GM21390 (cell line): ENCODE measurements at regions not wholly inside any gene's neighbourhood (a gene's known extent, or its start where the extent isn't known, plus 50 kb on each side); places are given as distances from the start of the nearest gene placed in this dataset.

Experiments
- ATAC-seq: cut with Tn5 transposase; IDR thresholded peaks from one replicate; pipeline ENCODE4 v1.9.1; 2021; ENCODE audit not compliant: unreplicated experiment

DNA sequence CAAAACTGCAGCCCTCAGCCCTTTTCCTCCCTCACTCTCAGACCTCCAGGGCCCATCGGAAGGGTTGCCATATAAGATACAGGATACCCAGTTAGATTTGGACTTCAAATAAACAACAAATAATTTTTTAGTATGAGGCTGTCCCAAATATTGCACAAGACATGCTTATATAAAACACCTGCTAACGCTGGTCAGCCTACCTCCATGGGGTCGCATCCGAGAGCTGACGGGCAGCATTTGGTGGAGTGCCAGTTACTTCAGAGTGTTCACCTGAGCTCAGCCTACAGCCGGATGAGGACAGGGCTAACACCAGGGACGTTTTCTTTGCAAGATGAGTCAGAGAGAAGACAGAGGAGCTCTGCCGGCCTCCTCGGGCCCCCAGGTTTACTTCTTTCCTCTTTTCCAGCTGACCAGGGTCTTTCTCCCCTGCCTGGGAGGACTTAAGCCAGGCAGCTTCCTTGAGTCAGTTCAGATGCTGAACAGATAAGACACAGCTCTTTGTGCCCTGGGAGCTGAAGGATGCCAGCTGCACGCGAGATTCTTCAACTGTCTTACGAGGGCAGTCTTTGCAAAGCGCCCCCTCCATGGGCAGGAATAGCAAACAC is 141.2 kb upstream of the KCNG1 start:
- ATAC-seq = no peak

DNA sequence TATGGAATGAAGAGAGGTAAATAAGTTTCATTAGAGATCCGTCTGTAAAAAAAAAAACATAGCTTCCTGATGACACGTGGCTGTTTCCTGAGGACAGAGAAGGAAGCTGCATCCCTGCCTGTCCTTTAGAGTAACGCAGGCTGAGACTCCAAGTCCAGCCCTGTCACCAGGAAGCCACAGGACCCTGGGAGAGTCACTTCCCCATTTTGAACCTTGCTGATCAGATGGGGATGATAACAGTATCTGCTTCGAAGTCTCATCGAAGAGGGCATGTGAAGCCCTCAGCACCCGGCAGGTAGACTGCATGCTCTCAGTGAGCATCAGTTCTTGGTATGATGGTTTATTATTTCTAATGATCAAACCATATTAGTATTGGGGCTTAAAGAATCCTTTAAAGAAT is 139.1 kb upstream of the KCNG1 start:
- no peak for ATAC-seq

DNA sequence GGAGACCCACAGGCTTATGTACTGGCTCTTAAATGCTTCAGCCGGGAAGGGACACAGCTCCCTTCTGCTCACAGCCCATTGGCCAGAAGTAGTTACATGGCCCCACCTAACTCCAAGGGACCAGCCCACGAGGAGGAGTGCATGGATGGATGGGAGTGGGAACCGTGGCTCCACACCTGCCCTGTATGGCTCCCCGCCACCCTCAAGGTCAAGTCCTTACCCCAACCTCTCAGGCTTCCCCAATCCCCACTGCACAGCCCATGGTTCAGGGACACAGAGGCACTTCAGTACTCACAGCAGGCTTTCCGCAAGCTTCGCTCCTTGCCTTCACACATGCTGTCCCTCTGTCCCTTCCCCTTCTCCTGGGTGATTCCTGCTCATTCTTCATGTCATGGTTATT is 137.9 kb upstream of the KCNG1 start:
- ATAC-seq = no peak

DNA sequence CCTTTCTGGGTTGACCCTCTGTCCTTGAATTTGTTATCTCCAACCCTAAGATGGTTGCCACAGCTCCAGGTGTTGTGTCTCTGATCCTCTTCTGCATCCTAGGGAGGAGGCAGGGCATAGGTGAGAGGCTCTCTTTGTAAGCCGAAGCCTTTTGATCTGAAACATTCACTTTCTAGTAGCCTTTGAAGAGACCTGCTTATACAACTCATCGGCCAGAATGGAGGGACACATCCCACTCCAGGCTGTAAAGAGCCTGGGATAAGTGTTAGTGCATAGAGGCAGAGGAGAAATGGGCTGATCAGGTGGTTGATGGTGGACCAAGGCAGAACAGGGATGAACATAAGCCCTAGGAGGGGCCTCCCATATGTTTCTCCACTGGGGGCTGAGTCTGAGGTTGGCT is 137.1 kb upstream of the KCNG1 start:
- no peak for ATAC-seq

DNA sequence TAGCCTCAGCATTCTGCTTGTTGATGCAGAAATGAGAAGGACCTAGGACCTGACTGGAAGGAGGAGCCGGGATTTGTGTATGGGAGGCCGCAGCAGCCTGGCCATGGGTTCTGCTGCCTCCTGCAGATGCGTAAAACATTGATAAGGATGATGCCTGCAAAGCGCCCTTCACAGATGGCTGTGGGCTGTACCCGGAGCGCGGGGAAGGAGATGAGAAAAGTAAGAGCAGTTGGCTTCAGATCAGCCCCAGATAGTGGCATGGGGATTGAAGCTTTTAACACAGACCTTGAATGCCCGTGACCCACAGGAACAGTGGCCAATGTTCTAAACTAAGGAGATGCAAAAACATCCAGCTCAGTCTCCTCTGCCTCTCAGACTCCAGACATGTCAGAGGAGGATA is 136.4 kb upstream of the KCNG1 start:
- no peak for ATAC-seq

DNA sequence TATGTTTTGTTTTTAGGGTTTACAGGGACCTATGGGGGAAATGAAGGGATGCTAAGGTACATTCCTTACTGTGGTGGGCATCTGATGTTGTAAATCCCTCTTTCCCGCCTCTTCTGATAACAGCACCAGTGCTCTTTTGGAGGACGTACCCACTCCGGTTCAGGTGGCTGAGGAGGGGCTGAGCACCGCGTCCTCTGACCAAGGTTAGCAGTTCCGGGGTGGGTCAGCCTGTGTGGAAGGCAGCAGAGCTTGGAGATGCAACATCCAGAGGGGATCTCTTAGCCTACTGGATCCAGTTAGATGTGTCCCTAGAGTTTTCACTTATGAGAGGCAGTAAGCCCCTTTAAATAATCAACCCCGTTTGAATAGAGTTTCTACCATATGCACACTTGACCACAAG is 135.3 kb upstream of the KCNG1 start:
- ATAC-seq = no peak

DNA sequence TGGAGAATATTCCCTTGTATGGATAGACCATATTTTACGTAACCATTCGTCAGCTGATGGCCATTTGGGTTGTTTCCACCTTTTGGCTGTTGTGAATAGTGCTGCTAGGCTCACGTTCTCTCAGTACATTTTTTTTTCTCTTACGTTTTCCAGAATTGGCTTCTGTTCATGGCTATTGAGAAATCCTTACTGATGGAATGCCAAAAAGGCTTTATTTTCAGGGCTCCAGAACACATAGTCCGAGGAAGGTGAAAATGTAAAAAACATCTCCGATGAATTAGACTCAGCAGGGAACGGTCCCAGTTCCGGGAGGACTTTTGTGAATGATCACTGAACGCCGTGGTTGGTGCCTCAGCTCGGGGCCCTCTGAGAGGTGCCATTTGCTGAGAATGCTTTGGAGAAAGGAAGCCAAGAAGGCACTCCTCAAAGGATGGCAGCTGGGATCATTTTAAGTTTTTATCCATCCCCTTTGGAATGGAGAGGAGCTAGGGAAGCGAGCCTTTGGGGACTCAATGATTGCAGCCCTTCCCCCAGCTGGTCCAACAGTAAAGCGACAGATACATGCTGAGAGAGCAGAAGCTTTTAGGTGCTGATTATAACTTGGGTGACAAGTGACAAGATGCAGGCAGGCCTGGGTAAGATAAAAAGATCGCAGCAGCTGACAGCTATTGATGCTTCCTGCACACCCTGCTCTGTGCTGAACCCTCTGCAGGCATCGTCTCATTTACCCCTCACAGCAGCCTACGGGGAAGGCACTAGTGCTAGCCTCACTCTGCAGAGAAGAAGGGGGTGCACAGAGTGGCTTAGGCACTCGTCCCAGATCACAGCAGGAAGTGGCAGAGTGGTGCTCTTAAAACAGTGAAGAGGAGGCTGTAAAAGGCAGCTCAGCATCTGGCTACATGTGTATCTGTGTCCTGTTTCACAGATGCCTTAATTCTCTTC is 133.4 kb upstream of the KCNG1 start:
- ATAC-seq = no peak

DNA sequence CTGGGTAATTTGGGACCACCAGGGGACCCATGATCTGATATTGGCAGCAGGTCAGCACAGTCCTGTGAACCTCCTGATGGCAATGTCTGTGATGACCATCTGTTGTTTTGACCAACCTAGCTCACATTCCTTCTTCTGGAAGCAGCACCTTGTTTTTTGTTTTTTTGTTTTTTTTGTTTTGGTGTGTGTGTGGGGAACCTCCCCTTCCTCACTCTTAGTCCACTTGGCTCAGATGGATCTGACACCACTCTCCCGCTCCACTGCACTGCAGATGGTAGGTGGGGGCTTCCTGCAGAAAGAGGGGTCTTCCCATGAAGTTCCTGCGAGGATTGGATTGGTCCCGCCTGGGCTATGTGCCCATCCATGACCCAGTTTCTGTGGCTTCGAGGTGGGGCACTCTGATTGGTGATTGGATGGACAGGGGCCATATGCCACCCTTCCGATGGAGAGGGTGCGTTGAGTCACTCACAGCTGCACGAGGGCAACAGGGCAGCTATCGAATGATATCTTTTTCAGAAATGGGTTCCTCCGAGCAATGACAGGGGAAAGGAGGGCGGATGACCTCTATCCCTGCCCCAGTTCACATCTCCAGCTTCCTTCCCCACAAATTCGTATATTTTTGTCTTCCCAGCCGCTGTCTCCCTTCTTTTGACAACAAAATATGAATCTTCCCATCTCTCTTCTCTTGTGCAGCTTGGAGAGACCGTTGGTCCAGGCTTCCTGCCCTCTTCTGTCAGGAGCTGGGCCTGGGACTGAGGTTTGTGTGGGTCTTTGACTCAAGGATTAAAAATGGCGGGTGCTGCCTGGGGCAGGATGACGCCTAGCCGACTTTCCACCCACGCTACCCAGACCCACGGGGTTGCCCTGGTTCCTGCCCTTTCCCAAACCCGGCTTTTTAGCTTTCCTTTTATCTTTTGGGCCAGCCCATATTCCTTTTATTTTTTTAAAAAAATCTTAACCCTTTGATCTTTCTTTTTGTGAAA is 132.1 kb upstream of the KCNG1 start:
- ATAC-seq = no peak

DNA sequence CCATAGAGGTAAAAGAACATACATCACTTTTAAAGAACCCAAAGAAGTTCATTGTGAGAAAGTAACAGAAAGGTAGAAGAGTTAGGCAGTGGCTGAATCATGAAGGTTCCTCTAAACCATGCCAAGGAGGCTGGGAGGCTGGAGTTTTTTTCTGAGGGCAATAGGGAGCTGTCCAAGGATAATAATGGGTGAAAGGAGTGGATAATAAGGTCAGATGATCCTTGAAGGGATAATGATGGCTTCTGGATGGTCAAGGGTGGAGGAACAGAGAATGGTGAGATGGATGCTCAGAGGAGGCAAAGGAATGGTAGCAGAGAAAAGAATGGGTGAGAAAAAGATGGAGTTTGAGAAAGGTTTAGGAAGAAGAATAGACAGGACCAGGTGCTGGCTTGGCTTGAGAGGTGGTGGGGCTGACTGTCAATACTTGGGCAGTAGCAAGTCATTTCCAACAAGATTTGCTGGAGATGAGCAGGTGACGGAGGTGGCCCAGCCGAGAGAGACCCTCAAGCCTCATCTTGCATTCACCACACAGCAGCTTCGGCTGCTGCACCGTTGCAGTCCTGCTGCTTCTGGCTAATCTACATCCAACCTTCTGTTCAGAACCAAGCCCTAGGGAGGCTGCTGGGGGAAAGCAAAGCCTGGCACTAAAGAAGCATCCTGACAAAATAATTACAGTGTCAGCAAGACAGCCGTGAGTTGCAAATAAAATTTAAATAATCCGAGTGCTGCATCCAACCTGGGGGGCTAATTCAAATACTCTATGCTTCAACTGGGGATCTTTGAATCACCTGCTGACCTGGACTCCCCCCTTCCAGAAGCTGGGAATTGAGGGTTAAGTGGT is 131.2 kb upstream of the KCNG1 start:
- no peak for ATAC-seq

DNA sequence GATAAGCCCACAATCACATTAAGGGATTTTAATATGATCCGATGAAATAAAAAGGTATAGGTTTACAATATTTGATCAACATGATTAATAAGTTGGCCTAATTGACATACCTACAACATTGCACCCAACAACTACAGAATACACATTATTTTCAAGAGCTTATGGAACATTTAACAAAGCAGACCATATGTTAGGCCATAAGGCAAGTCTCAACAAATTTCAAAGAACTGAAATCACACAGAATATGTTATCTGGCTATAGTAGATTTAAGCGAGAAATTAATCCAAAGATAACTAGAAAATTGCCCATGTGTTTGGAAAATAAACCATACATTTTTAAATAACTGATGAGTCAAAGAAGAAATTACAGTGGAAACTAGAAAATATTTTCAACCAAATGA is 126.0 kb upstream of the KCNG1 start:
- no peak for ATAC-seq

DNA sequence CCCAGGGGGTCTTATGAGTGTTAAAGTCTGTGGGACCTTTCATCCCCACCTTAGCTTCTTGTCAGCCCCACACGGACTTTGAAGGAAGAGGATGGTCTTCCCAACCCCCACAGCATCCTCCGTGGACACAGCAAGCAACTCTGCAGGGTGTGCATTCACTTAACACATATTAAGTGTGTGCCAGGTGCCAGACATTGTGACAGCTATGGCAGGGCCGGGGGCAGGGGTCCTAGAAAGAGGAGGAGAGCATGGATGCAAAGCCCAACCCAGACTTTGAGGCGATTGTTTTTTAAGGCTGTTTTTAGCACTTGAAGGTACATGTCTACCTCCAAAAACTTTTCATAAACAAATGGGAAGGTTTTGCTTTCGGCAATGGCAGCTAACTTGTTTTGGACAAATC is 121.6 kb upstream of the KCNG1 start:
- no peak for ATAC-seq

DNA sequence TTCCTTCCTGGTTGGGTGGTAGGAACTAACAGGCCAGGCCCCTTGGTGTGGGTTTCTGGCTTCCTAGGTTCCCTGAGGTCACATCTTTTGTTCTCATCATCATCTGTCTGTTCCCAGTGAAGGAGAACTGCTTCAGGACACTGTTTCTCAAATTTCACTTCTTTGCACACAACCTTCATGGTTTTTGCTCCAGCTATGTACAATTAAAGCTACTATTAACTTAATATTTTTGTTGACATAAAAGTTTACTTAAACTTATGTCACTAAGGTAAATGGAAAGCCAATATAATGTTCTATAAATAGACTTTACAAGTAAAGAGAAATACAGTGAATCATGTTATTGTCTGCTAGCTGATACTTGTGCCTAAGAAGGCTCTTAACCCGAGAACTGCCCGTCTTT is 120.7 kb upstream of the KCNG1 start:
- no peak for ATAC-seq

DNA sequence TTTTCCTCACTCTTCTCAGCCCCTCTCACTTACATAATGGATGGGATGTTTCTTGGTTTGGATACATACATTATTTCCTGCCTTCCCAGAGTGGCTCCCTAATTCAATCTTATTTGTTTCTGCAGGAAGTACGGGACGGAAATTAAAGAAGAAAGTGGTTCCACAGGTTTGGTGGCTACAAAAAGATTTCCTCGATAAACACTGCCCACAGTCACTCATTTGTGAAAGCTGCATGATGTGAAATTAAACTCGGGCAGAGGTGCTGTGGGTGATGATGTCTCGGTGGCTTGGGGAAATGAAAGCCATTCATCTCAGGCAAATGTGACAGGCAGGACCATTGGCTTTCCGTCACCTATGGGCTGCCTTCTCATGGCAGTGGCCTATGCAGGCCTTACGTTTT is 119.5 kb upstream of the KCNG1 start:
- no peak for ATAC-seq

DNA sequence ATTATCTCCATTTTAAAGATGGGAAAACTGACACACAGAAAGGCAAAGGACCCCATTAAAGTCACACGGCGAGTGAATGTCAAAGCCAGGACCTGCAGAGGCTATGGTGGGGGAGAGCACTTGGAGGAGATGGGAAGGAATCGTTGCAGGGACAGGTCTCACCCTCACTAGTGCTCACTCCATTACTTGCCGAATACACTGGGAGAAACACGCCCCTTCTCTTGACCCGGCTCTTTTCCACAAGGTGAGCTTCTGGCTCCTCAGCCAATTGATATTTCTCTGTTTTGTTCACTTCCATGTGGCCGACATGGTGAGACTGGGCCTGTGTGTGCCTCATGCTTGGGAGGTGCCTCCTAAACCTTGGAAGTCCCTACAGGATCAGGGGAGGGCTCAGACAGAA is 117.8 kb upstream of the KCNG1 start:
- ATAC-seq = no peak

DNA sequence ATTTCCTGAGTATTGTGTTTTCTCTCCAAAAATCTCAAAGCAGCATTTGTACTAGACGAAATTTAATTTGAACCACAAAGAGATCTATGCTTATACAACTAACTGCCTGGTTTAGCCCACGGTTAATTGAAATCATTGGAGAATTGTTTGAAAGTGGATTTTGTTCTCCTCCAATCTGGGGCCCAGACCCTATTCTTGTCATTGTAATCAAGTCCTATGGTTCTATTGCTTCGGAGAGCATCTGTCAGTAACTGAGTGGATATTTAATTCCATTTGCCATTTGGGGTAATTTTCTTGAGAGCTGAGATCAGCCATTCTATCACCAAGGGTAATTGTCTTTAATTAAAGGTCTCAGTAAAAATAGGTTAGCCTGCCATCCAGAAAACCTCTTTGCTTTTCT is 117.0 kb upstream of the KCNG1 start:
- no peak for ATAC-seq

DNA sequence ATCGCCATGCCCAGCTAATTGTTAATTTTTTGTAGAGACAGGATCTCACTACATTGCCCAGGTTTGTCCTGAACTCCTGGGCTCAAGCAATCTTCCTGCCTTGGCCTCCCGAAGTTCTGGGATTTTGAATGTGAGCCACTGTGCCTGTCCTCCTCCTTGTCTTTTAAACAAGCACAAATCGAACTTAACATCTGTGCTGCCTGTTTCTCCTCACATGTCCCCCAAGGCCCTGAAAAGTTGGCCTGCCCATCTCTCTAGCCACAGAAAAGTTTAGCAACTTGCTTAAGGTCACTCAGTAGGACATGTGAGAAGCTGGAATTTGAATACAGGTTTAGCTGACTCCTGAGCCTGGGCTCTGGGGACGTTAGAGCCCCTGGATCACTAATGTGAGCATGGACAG is 115.7 kb upstream of the KCNG1 start:
- ATAC-seq = no peak

DNA sequence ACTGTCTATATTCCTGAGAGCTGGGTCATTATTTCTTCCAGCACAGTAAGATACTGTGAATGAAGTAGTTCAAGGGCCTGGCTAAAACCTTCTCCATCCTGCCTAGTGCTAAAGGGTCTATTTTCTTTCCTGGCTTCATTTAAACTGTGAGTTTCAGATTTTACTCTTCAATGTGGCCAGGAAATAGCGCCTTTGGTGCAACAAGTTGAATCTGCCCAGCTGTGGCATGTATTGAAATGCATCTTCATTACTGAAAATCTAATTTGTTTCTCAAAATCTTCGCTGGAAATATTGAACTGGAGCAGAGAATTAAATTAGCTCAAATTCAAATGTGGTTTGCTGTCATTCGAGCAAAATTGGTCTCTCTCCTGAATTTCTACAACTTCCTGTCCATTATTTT is 114.6 kb upstream of the KCNG1 start:
- ATAC-seq = no peak

DNA sequence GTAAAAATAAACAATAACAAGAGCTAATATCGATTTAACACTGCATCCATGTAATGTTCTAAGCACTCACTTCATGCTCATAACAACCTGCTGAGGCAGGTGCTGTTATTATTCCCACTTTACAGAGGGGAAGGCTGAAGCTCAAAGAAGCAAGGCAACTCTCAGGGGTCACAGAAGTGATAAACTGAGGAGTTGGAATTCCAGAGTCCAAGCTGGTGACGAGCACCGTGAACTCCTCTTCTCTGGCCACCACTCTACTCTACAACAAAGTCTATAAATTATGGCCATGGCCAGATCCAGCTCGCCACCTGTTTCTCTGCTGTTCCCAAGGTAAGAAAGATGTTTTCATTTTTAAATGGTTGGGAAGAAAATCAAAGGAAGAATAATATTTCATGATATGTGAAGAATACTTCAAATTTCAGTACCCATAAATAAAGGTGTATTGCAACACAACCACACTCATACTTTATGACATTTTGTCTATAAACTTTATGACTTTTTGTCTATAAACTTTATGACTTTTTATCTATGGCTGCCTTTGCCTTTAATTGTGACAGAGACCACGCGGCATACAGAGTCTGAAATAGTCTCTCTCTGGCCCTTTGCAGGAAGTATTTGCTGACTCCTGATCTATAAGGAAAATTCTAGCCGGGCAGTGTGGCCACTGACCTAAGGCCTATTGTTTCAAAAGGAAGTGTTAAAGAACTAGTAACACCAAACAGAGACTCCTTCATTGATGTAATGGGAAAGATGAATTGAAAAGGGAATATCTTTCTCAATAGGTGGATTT is 113.2 kb upstream of the KCNG1 start:
- no peak for ATAC-seq

DNA sequence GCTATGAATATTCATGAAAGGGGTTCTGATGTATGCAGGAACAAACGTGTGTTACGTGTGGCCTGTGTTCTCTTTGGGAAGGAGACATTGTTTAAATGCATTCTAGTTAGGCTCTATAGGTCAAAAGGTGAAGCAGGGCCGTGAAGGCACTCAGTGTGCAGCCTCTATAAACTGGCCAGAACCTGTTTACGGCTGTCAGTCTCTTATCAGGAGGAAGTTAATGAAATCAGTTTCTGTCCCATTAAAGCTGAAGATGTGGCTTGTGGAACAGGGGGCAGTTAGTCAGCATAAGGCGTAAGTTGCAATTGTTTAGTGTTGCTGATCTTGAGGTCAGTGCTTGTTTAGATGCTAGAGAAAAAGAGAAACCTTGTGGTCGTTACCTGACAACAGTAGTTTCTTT is 111.5 kb upstream of the KCNG1 start:
- no peak for ATAC-seq

DNA sequence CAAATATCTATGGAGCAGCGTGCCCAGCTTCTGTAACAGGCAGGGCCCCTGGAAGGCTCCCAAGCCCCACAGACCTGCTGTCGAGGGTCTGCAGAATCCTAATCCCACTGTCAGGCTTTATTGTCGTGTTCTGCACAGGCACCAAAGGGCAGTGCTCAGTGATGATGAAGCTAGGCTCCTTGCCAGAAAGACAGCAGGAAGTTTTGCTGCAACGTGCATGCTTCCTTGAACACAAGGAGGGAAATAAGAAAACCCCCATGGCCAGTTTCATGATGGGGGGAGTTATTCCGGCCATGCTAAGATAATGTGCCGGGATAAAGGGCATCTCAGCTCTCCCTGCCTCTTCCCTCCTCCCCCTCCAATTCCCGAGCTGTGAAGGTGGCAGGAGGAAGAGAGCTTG is 109.4 kb upstream of the KCNG1 start:
- ATAC-seq = no peak
